H1 (cell line): ENCODE measurements at regions not wholly inside any gene's neighbourhood (a gene's known extent, or its start where the extent isn't known, plus 50 kb on each side); places are given as distances from the start of the nearest gene placed in this dataset.

Source experiments
- CTCF ChIA-PET: fragments of 300-600 bp; sonication (Branson Sonifier 250); formaldehyde crosslinking; loops from one replicate; lab custom pipeline; 2021; ENCODE audit not compliant: partially characterized antibody; lab: Charles Lee
- POLR2A ChIA-PET: fragments of 300-600 bp; sonication (Branson Sonifier 250); formaldehyde crosslinking; loops from one replicate; lab custom pipeline; 2021; ENCODE audit warnings: inconsistent platforms; ENCODE audit not compliant: partially characterized antibody; lab: Charles Lee
- DNase-seq, 2 experiments: peaks; one replicate each; pipeline versions ENCODE4 v3.0.0 to v3.0.0-alpha.2; 2010 to 2022; ENCODE audit warnings: low spot score in 2 of 2, low read depth in 1 of 2, mixed read lengths in 1 of 2
- FAIRE-seq: peaks from 2 replicates; lab custom pipeline; 2011; peaks lifted over from hg19 to GRCh38; lab: Jason Lieb, UNC
- H2AFZ ChIP-seq: 2 replicates; pipeline ENCODE4 v1.8.1; 2012; ENCODE audit warnings: low read length, inconsistent platforms
- H2AK5ac ChIP-seq: 2 replicates; pipeline ENCODE4 v1.6.1; 2013; ENCODE audit warnings: low read depth, low read length
- H2BK120ac ChIP-seq: replicated peaks from 2 replicates; pipeline ENCODE3; 2013; ENCODE audit warnings: low read depth, low read length, inconsistent platforms
- H2BK12ac ChIP-seq: 2 replicates; pipeline ENCODE4 v1.6.1; 2013; ENCODE audit warnings: low read depth, low read length
- H2BK15ac ChIP-seq: 2 replicates; pipeline ENCODE4 v1.6.1; 2013; ENCODE audit warnings: low read length
- H2BK20ac ChIP-seq: 2 replicates; pipeline ENCODE4 v1.6.1; 2013; ENCODE audit warnings: low read length
- H2BK5ac ChIP-seq: 2 replicates; pipeline ENCODE4 v1.6.1; 2013; ENCODE audit warnings: low read depth, low read length
- H3K14ac ChIP-seq: 2 replicates; pipeline ENCODE4 v1.6.1; 2013; ENCODE audit warnings: inconsistent platforms; ENCODE audit not compliant: insufficient read length
- H3K18ac ChIP-seq: 2 replicates; pipeline ENCODE4 v1.6.1; 2013; ENCODE audit warnings: low read length; ENCODE audit errors: extremely low read depth
- H3K23ac ChIP-seq: 2 replicates; pipeline ENCODE4 v1.6.1; 2013; ENCODE audit warnings: inconsistent platforms; ENCODE audit not compliant: insufficient read length
- H3K23me2 ChIP-seq: 2 replicates; pipeline ENCODE4 v1.6.1; 2013; ENCODE audit warnings: low read depth, low read length
- H3K27ac ChIP-seq: 2 replicates; pipeline ENCODE4 v1.6.1; 2011; ENCODE audit warnings: low read depth, low read length, inconsistent platforms
- H3K27me3 ChIP-seq, 4 experiments: replicated peaks in 1 of 4; 1 replicate in 1 of 4; 2 replicates in 3 of 4; pipeline versions ENCODE4 v1.6.1 to v1.8.1; 2011 to 2013; ENCODE audit warnings: low read length in 3 of 4, mild to moderate bottlenecking in 3 of 4, inconsistent platforms in 2 of 4, mixed read lengths in 2 of 4, moderate library complexity in 1 of 4; ENCODE audit not compliant: control insufficient read depth in 3 of 4, insufficient read depth in 3 of 4; ENCODE audit errors: extremely low read depth in 1 of 4
- H3K36me3 ChIP-seq, 4 experiments: 2 replicates each; pipeline versions ENCODE4 v1.6.1 to v1.8.1; 2011 to 2013; ENCODE audit warnings: mild to moderate bottlenecking in 4 of 4, low read length in 3 of 4, moderate library complexity in 2 of 4, control low read depth in 1 of 4, inconsistent platforms in 1 of 4; ENCODE audit not compliant: insufficient read depth in 4 of 4, control insufficient read depth in 2 of 4
- H3K4ac ChIP-seq: replicated peaks from 2 replicates; pipeline ENCODE3; 2013; ENCODE audit warnings: low read length, low read depth, mixed read lengths, inconsistent platforms; ENCODE audit not compliant: insufficient read length
- H3K4me1 ChIP-seq, 4 experiments: replicated peaks in 1 of 4; 1 replicate in 1 of 4; 2 replicates in 3 of 4; pipeline versions ENCODE4 v1.6.1 to v1.8.1; 2011 to 2013; ENCODE audit warnings: low read length in 3 of 4, inconsistent platforms in 2 of 4, mixed read lengths in 1 of 4; ENCODE audit not compliant: insufficient read depth in 4 of 4, control insufficient read depth in 3 of 4
- H3K4me2 ChIP-seq, 2 experiments: 2 replicates each; pipeline versions ENCODE4 v1.6.1 to v1.8.1; 2011 to 2013; ENCODE audit warnings: low read depth in 2 of 2, low read length in 2 of 2, control low read depth in 1 of 2, inconsistent platforms in 1 of 2, mild to moderate bottlenecking in 1 of 2; ENCODE audit not compliant: insufficient read depth in 1 of 2
- H3K4me3 ChIP-seq, 4 experiments: fragments of 200-600, 300-600 bp in 1 of 4; sonication (generic), shearing (Covaris generic), sonication (Bioruptor Twin) in 1 of 4; 2 replicates each; pipeline versions ENCODE4 v1.5.1 to v1.8.1; 2011 to 2016; ENCODE audit warnings: low read length in 4 of 4, low read depth in 3 of 4, control low read depth in 2 of 4, inconsistent platforms in 2 of 4, mild to moderate bottlenecking in 2 of 4, mixed read lengths in 1 of 4, moderate library complexity in 1 of 4; ENCODE audit not compliant: insufficient read depth in 2 of 4; ENCODE audit errors: extremely low read depth in 1 of 4
- H3K56ac ChIP-seq: replicated peaks from 2 replicates; pipeline ENCODE3; 2013; ENCODE audit warnings: low read depth, mild to moderate bottlenecking, mixed read lengths, low read length, inconsistent platforms; ENCODE audit not compliant: insufficient read length
- H3K79me1 ChIP-seq: 2 replicates; pipeline ENCODE4 v1.6.1; 2013; ENCODE audit warnings: low read depth, low read length, control low read depth
- H3K79me2 ChIP-seq, 2 experiments: 2 replicates each; pipeline versions ENCODE4 v1.6.1 to v1.8.1; 2012 to 2013; ENCODE audit warnings: low read length in 2 of 2, mild to moderate bottlenecking in 2 of 2, inconsistent platforms in 1 of 2; ENCODE audit not compliant: insufficient read depth in 2 of 2, control insufficient read depth in 1 of 2
- H3K9ac ChIP-seq, 4 experiments: replicated peaks in 1 of 4; 1 replicate in 1 of 4; 2 replicates in 3 of 4; pipeline versions ENCODE4 v1.6.1 to v1.8.1; 2011 to 2013; ENCODE audit warnings: low read depth in 3 of 4, low read length in 3 of 4, control low read depth in 2 of 4, mild to moderate bottlenecking in 2 of 4, moderate library complexity in 2 of 4, inconsistent platforms in 1 of 4; ENCODE audit errors: extremely low read depth in 1 of 4
- H3K9me3 ChIP-seq, 2 experiments: 2 replicates each; pipeline versions ENCODE4 v1.6.1 to v1.8.1; 2012 to 2013; ENCODE audit warnings: mild to moderate bottlenecking in 2 of 2, moderate library complexity in 2 of 2, control low read depth in 1 of 2, inconsistent platforms in 1 of 2, low read depth in 1 of 2, low read length in 1 of 2, mixed read lengths in 1 of 2; ENCODE audit not compliant: insufficient read depth in 2 of 2
- H4K20me1 ChIP-seq, 2 experiments: replicated peaks in 1 of 2; 2 replicates each; pipeline versions ENCODE3 to v1.8.1; 2011 to 2013; ENCODE audit warnings: inconsistent platforms in 2 of 2, low read length in 2 of 2, mild to moderate bottlenecking in 1 of 2; ENCODE audit not compliant: insufficient read depth in 2 of 2, control insufficient read depth in 1 of 2
- H4K5ac ChIP-seq: 2 replicates; pipeline ENCODE4 v1.6.1; 2013; ENCODE audit warnings: low read length, low read depth, mixed read lengths, inconsistent platforms; ENCODE audit not compliant: insufficient read length
- H4K8ac ChIP-seq: 2 replicates; pipeline ENCODE4 v1.8.0; 2013; ENCODE audit warnings: mild to moderate bottlenecking, moderate library complexity, low read length, inconsistent platforms; ENCODE audit not compliant: insufficient read depth; ENCODE audit errors: extremely low read depth
- H4K91ac ChIP-seq: replicated peaks from 2 replicates; pipeline ENCODE3; 2013; ENCODE audit warnings: low read length, mixed read lengths, inconsistent platforms; ENCODE audit not compliant: insufficient read length
- CBX5 ChIP-seq: fragments of 300-800, 300-1000 bp; sonication (generic); IDR thresholded peaks from 2 replicates; pipeline ENCODE4 v1.7.1; 2016; ENCODE audit warnings: antibody characterized with exemption, low read length, low read depth
- EGR1 ChIP-seq: IDR thresholded peaks from 2 replicates; pipeline ENCODE4 v1.6.1; 2011; ENCODE audit warnings: low read depth, low read length, borderline replicate concordance
- FOSL1 ChIP-seq: IDR thresholded peaks from 2 replicates; pipeline ENCODE4 v1.6.1; 2011; ENCODE audit warnings: mild to moderate bottlenecking, low read depth, low read length, moderate library complexity; ENCODE audit not compliant: insufficient read depth
- POLR2AphosphoS5 ChIP-seq: IDR thresholded peaks from 2 replicates; pipeline ENCODE4 v1.6.1; 2011; ENCODE audit warnings: low read depth, low read length
- RBBP5 ChIP-seq: IDR thresholded peaks from 2 replicates; pipeline ENCODE4 v1.7.1; 2012; ENCODE audit warnings: low read depth, mild to moderate bottlenecking, inconsistent platforms, low read length, moderate library complexity, borderline replicate concordance
- SIN3A ChIP-seq, 2 experiments: IDR thresholded peaks in 1 of 2; conservative IDR thresholded peaks in 1 of 2; 2 replicates each; pipeline ENCODE4 v1.6.1; 2011 to 2012; ENCODE audit warnings: low read length in 2 of 2, improper control_type of control experiment in 1 of 2, low read depth in 1 of 2, mild to moderate bottlenecking in 1 of 2
- SP4 ChIP-seq: IDR thresholded peaks from 2 replicates; pipeline ENCODE4 v1.6.1; 2012; ENCODE audit warnings: low read length, inconsistent platforms
- SUZ12 ChIP-seq: fragments of 200-600 bp; sonication (generic); IDR thresholded peaks from 2 replicates; pipeline ENCODE4 v1.6.1; 2012; ENCODE audit warnings: mild to moderate bottlenecking, inconsistent platforms, low read length, moderate library complexity, mixed read lengths
- WGBS, 2 experiments: shearing (Covaris generic) in 1 of 2; methylation state at CpG; one replicate each; pipeline versions ENCODE4 v1.1.6 to v1.1.7; 2013 to 2015; ENCODE audit warnings: low lambda C conversion rate in 2 of 2, mixed read lengths in 2 of 2, inconsistent platforms in 1 of 2, low coverage in 1 of 2, missing lambda C conversion rate in 1 of 2; ENCODE audit not compliant: insufficient replicate concordance in 2 of 2, insufficient coverage in 1 of 2, insufficient read length in 1 of 2; ENCODE audit errors: extremely low coverage in 1 of 2, missing lambda C conversion rate in 1 of 2; 5-methylcytosine and 5-hydroxymethylcytosine counted together

GRCh38 chr5:143934821-143935220 is 122.9 kb downstream of the HMHB1 start:
- no peak for DNase-seq
- Histone ChIP-seq H3K23me2 (no peaks in the 10 kb centered on the region), H3K4ac (no peak overlapping the region), H4K8ac (no peak overlapping the region), H4K20me1 (no peaks in the 10 kb centered on the region), H3K4me1 (peaks cover 0 to 4% (median 1%) of the 10 kb centered on the region in 4 experiments; a peak in 3 of 7 replicates), H3K14ac (no peak overlapping the region), H4K5ac (no peak overlapping the region), H2BK20ac (no peak overlapping the region), H3K56ac (no peak overlapping the region), H3K9ac (no peak overlapping the region), H2BK120ac (no peak overlapping the region), H2BK12ac (no peak overlapping the region), H4K91ac (no peak overlapping the region), H2BK15ac (no peak overlapping the region), H3K4me2 (no peak overlapping the region), H3K79me2 (no peaks in the 10 kb centered on the region), H3K79me1 (no peaks in the 10 kb centered on the region), H3K18ac (no peak overlapping the region), H3K4me3 (no peak overlapping the region), H3K9me3 (0 out of 4 replicates have a peak, but pooled peaks cover 0 to 4% of the 10 kb centered on the region in 2 experiments), H2AFZ (no peak overlapping the region), H3K36me3 (no peaks in the 10 kb centered on the region), H2BK5ac (no peak overlapping the region), H3K27ac (no peak overlapping the region), H3K27me3 (no peaks in the 10 kb centered on the region), H2AK5ac (no peak overlapping the region), H3K23ac (no peak overlapping the region)
- TF ChIP-seq POLR2AphosphoS5, result no peak
- no peak for TF ChIP-seq SUZ12
- no peak for TF ChIP-seq SP4
- TF ChIP-seq RBBP5, result no peak
- TF ChIP-seq EGR1, result no peak
- no peak for TF ChIP-seq SIN3A (conservative IDR thresholded peaks at IDR 0.05 in 1 of 2, IDR thresholded peaks at IDR 0.05 in 1 of 2; ENCODE audit: low read depth in 1 of 2, low read length in 2 of 2)
- TF ChIP-seq CBX5, result no peak
- TF ChIP-seq FOSL1, result no peak
- ChIA-PET POLR2A (no interaction called here), CTCF (interaction anchor here (1.2 kb wide), 1 partner anchor 15 kb away, joined by 3 read pairs; no protein-coding TSS in a partner anchor)
- WGBS, 2 experiments, result 100% methylated on average over 2 of the region's 2 CpGs; no CpG with 5 or more reads in 1 of the 2 experiments
- no peak for FAIRE-seq
